Keratinocyte (primary cell): ENCODE measurements at regions not wholly inside any gene's neighbourhood (a gene's known extent, or its start where the extent isn't known, plus 50 kb on each side); places are given as distances from the start of the nearest gene placed in this dataset.

Source experiments
- DNase-seq: peaks from one replicate; pipeline ENCODE4 v3.0.0-alpha.2; 2011; ENCODE audit warnings: low read depth, missing footprints, low spot score
- FAIRE-seq: peaks from 2 replicates; lab custom pipeline; 2011; peaks lifted over from hg19 to GRCh38; lab: Jason Lieb, UNC
- H2AFZ ChIP-seq: 2 replicates; pipeline ENCODE4 v1.6.0; 2012; ENCODE audit warnings: low read length, control low read depth, inconsistent platforms; ENCODE audit not compliant: control insufficient read depth
- H3K27ac ChIP-seq: 2 replicates; pipeline ENCODE4 v1.5.1; 2011; ENCODE audit warnings: low read length; ENCODE audit not compliant: control insufficient read depth, insufficient read depth
- H3K27me3 ChIP-seq: 3 replicates; pipeline ENCODE4 v1.6.0; 2011; ENCODE audit warnings: low read length; ENCODE audit not compliant: control insufficient read depth, insufficient read depth; ENCODE audit errors: extremely low read depth
- H3K36me3 ChIP-seq, 2 experiments: 2 replicates in 1 of 2; 3 replicates in 1 of 2; pipeline ENCODE4 v1.5.1; 2011; ENCODE audit warnings: low read length in 2 of 2, mild to moderate bottlenecking in 1 of 2; ENCODE audit not compliant: control insufficient read depth in 2 of 2, insufficient read depth in 2 of 2; ENCODE audit errors: extremely low read depth in 1 of 2
- H3K4me1 ChIP-seq: 3 replicates; pipeline ENCODE4 v1.5.1; 2011; ENCODE audit warnings: low read length; ENCODE audit not compliant: control insufficient read depth, insufficient read depth; ENCODE audit errors: extremely low read depth
- H3K4me2 ChIP-seq: 3 replicates; pipeline ENCODE4 v1.6.0; 2011; ENCODE audit warnings: low read depth, low read length; ENCODE audit not compliant: control insufficient read depth, insufficient read depth; ENCODE audit errors: extremely low read depth
- H3K4me3 ChIP-seq, 3 experiments: fragments of 200-600 bp in 1 of 3; sonication (generic) in 1 of 3; 2 replicates in 2 of 3; 3 replicates in 1 of 3; pipeline ENCODE4 v1.5.1; 2011 to 2016; ENCODE audit warnings: low read length in 3 of 3, mild to moderate bottlenecking in 3 of 3, control low read depth in 2 of 3, inconsistent platforms in 1 of 3, low read depth in 1 of 3, mixed read lengths in 1 of 3, mixed run types in 1 of 3, moderate library complexity in 1 of 3; ENCODE audit not compliant: control insufficient read depth in 2 of 3, insufficient read depth in 2 of 3; ENCODE audit errors: extremely low read depth in 1 of 3
- H3K79me2 ChIP-seq: 2 replicates; pipeline ENCODE4 v1.6.0; 2012; ENCODE audit warnings: low read length; ENCODE audit not compliant: control insufficient read depth, insufficient read depth
- H3K9ac ChIP-seq: 3 replicates; pipeline ENCODE4 v1.6.0; 2011; ENCODE audit warnings: low read length; ENCODE audit not compliant: control insufficient read depth, insufficient read depth; ENCODE audit errors: extremely low read depth
- H3K9me1 ChIP-seq: 3 replicates; pipeline ENCODE4 v1.6.0; 2011; ENCODE audit warnings: low read length; ENCODE audit not compliant: control insufficient read depth, insufficient read depth; ENCODE audit errors: extremely low read depth
- H3K9me3 ChIP-seq: 2 replicates; pipeline ENCODE4 v1.5.1; 2012; ENCODE audit warnings: low read depth, low read length; ENCODE audit not compliant: control insufficient read depth
- H4K20me1 ChIP-seq: 3 replicates; pipeline ENCODE4 v1.6.0; 2011; ENCODE audit warnings: low read length; ENCODE audit not compliant: control insufficient read depth, insufficient read depth; ENCODE audit errors: extremely low read depth
- CTCF ChIP-seq, 3 experiments: IDR thresholded peaks in 1 of 3; conservative IDR thresholded peaks in 1 of 3; optimal IDR thresholded peaks in 1 of 3; 2 replicates in 2 of 3; 3 replicates in 1 of 3; pipeline versions ENCODE3 to v1.5.1; 2011; ENCODE audit warnings: low read length in 3 of 3, mild to moderate bottlenecking in 3 of 3, moderate library complexity in 2 of 3, control low read depth in 1 of 3, inconsistent platforms in 1 of 3; ENCODE audit not compliant: insufficient read depth in 2 of 3; ENCODE audit errors: extremely low read depth in 1 of 3
- EZH2 ChIP-seq: IDR thresholded peaks from one replicate; pipeline ENCODE4 v1.6.1; 2012; ENCODE audit warnings: inconsistent platforms, mild to moderate bottlenecking, low read length, moderate library complexity
- dilution Hi-C: fragments of 300-500 bp; cut with MboI; formaldehyde crosslinking; loops from one replicate; pipeline ENCODE4 v1.7.0; 2020; ENCODE audit warnings: low sequenced_read_pairs; ENCODE audit not compliant: extremely low pct_ligation_motif_present

- no peak for DNase-seq
- Histone ChIP-seq H3K4me2 (no peak overlapping the region), H2AFZ (no peak overlapping the region), H3K27ac (no peak overlapping the region), H3K79me2 (no peaks in the 10 kb centered on the region), H3K9me3 (no peaks in the 10 kb centered on the region), H3K4me3 (no peak overlapping the region), H3K9me1 (no peaks in the 10 kb centered on the region), H4K20me1 (no peaks in the 10 kb centered on the region), H3K27me3 (peaks cover 36% of the 10 kb centered on the region), H3K9ac (no peak overlapping the region), H3K4me1 (no peaks in the 10 kb centered on the region), H3K36me3 (no peaks in the 10 kb centered on the region)
- FAIRE-seq = no peak
- dilution Hi-C loops = no loop called here
- no peak for TF ChIP-seq CTCF (optimal IDR thresholded peaks at IDR 0.05 in 1 of 3, IDR thresholded peaks at IDR 0.05 in 1 of 3, conservative IDR thresholded peaks at IDR 0.05 in 1 of 3; ENCODE audit: extremely low read depth in 1 of 3, insufficient read depth in 2 of 3, low read length in 3 of 3)
- no peak for TF ChIP-seq EZH2
Measured at GRCh38 chr3:72262736-72263135, 477.8 kb upstream of the PROK2 start.

- no peak overlapping the region for H3K4me2 ChIP-seq
- no peaks in the 10 kb centered on the region for H4K20me1 ChIP-seq
- H3K4me3 ChIP-seq = no peak overlapping the region
- no peak overlapping the region for H3K9ac ChIP-seq
- H3K27me3 ChIP-seq = peaks cover 43% of the 10 kb centered on the region
- no peak for FAIRE-seq
- no peaks in the 10 kb centered on the region for H3K4me1 ChIP-seq
- no peak overlapping the region for H2AFZ ChIP-seq
- H3K9me1 ChIP-seq = no peaks in the 10 kb centered on the region
- H3K36me3 ChIP-seq = no peaks in the 10 kb centered on the region
- no peak for DNase-seq
- dilution Hi-C loops = no loop called here
- no peak for TF ChIP-seq EZH2
- no peak for TF ChIP-seq CTCF (optimal IDR thresholded peaks at IDR 0.05 in 1 of 3, IDR thresholded peaks at IDR 0.05 in 1 of 3, conservative IDR thresholded peaks at IDR 0.05 in 1 of 3; ENCODE audit: extremely low read depth in 1 of 3, insufficient read depth in 2 of 3, low read length in 3 of 3)
- no peaks in the 10 kb centered on the region for H3K79me2 ChIP-seq
- H3K9me3 ChIP-seq = no peaks in the 10 kb centered on the region
- no peak overlapping the region for H3K27ac ChIP-seq
Measured at GRCh38 chr3:72261566-72262564, 476.9 kb upstream of the PROK2 start.
